ENCODE measurements at regions not wholly inside any gene's neighbourhood (a gene's known extent, or its start where the extent isn't known, plus 50 kb on each side); places are given as distances from the start of the nearest gene placed in this dataset.

GRCh38 chr20:60693496-60694133 lies 558.4 kb upstream of the CDH4 start:
- TF ChIP-seq CTCF (IDR thresholded peaks at IDR 0.05; ENCODE audit: insufficient read depth, low read length), result no peak
- no peak for TF ChIP-seq REST (IDR thresholded peaks at IDR 0.05; ENCODE audit: insufficient replicate concordance, low read depth)
- TF ChIP-seq GABPA (IDR thresholded peaks at IDR 0.05; ENCODE audit: low read depth), result no peak
- no peak for TF ChIP-seq POLR2AphosphoS5 (IDR thresholded peaks at IDR 0.05; ENCODE audit: low read depth)
- TF ChIP-seq SPI1 (IDR thresholded peaks at IDR 0.05; ENCODE audit: borderline replicate concordance, low read depth), result no peak

All from HL-60 (cell line).